ENCODE measurements at regions not wholly inside any gene's neighbourhood (a gene's known extent, or its start where the extent isn't known, plus 50 kb on each side); places are given as distances from the start of the nearest gene placed in this dataset.

DNA sequence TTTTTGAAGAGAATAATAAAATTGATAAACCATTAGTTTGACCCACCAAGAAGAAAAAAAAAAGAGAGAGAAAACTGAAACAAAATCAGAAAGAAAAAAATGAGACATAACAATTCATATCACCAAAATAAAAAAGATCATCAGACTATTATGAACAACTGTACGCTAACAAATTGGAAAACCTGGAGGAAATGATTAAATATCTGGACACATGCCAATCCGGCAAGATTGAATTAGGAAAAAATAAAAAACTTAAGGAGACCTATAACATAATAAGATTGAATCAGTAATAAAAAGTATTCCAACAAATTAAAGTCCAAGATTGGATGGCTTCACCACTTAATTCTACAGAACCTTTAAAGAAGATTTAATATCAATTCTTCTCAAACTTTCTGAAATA, 136.7 kb downstream of the CASP12 start:
- H3K9ac ChIP-seq (ENCODE audit: insufficient read depth, low read length): no peak overlapping the region
- no peaks in the 10 kb centered on the region for H3K79me2 ChIP-seq (ENCODE audit: control insufficient read depth, insufficient read depth, low read length)
- H3K4me3 ChIP-seq (replicated peaks in 1 of 4; ENCODE audit: control extremely low read depth in 1 of 4, insufficient read depth in 1 of 4, low read depth in 3 of 4, low read length in 4 of 4): no peak overlapping the region
- DNase-seq (ENCODE audit: low read depth in 2 of 2): no peak
- TF ChIP-seq EZH2 (IDR thresholded peaks at IDR 0.05; ENCODE audit: low read length, missing control alignments) (no peak), CTCF (conservative IDR thresholded peaks at IDR 0.05 in 1 of 2, IDR thresholded peaks at IDR 0.05 in 1 of 2; ENCODE audit: low read depth in 1 of 2, low read length in 2 of 2) (no peak)
- H2AFZ ChIP-seq (ENCODE audit: low read length): no peak overlapping the region
- H3K36me3 ChIP-seq (ENCODE audit: control insufficient read depth, insufficient read depth, low read length): no peaks in the 10 kb centered on the region
- no peak overlapping the region for H3K27ac ChIP-seq (ENCODE audit: insufficient read depth, low read length)
- H3K27me3 ChIP-seq (ENCODE audit: control insufficient read depth, insufficient read depth, low read length): no peaks in the 10 kb centered on the region
- no peaks in the 10 kb centered on the region for H4K20me1 ChIP-seq (ENCODE audit: control insufficient read depth, extremely low read depth, insufficient read depth, low read length)
- no peaks in the 10 kb centered on the region for H3K4me1 ChIP-seq (ENCODE audit: control insufficient read depth, extremely low read depth, insufficient read depth, low read length)
- no peak overlapping the region for H3K4me2 ChIP-seq (ENCODE audit: extremely low read depth, insufficient read depth, low read length)
- H3K9me3 ChIP-seq (ENCODE audit: control insufficient read depth, insufficient read depth, low read depth, low read length): no peaks in the 10 kb centered on the region

- Histone ChIP-seq H3K27me3 (ENCODE audit: control insufficient read depth, insufficient read depth, low read length) (no peaks in the 10 kb centered on the region), H3K27ac (ENCODE audit: insufficient read depth, low read length) (no peak overlapping the region), H3K79me2 (ENCODE audit: control insufficient read depth, insufficient read depth, low read length) (no peaks in the 10 kb centered on the region), H3K36me3 (ENCODE audit: control insufficient read depth, insufficient read depth, low read length) (no peaks in the 10 kb centered on the region), H3K4me1 (ENCODE audit: control insufficient read depth, extremely low read depth, insufficient read depth, low read length) (no peaks in the 10 kb centered on the region), H3K4me3 (replicated peaks in 1 of 4; ENCODE audit: control extremely low read depth in 1 of 4, insufficient read depth in 1 of 4, low read depth in 3 of 4, low read length in 4 of 4) (no peak overlapping the region), H4K20me1 (ENCODE audit: control insufficient read depth, extremely low read depth, insufficient read depth, low read length) (no peaks in the 10 kb centered on the region), H3K4me2 (ENCODE audit: extremely low read depth, insufficient read depth, low read length) (no peak overlapping the region), H3K9ac (ENCODE audit: insufficient read depth, low read length) (no peak overlapping the region), H2AFZ (ENCODE audit: low read length) (no peak overlapping the region), H3K9me3 (ENCODE audit: control insufficient read depth, insufficient read depth, low read depth, low read length) (no peaks in the 10 kb centered on the region)
- TF ChIP-seq CTCF (conservative IDR thresholded peaks at IDR 0.05 in 1 of 2, IDR thresholded peaks at IDR 0.05 in 1 of 2; ENCODE audit: low read depth in 1 of 2, low read length in 2 of 2): no peak
- TF ChIP-seq EZH2 (IDR thresholded peaks at IDR 0.05; ENCODE audit: low read length, missing control alignments): no peak
- no peak for DNase-seq (ENCODE audit: low read depth in 2 of 2)
These were observed 138.8 kb downstream of the CASP12 start for GRCh38 chr11:104759464-104759863.

GRCh38 chr11:104738918-104739317, 159.3 kb downstream of the CASP12 start:
- H3K4me1 ChIP-seq (ENCODE audit: control insufficient read depth, extremely low read depth, insufficient read depth, low read length): no peaks in the 10 kb centered on the region
- no peak overlapping the region for H3K9ac ChIP-seq (ENCODE audit: insufficient read depth, low read length)
- no peak overlapping the region for H3K27ac ChIP-seq (ENCODE audit: insufficient read depth, low read length)
- DNase-seq (ENCODE audit: low read depth in 2 of 2): no peak
- H3K4me2 ChIP-seq (ENCODE audit: extremely low read depth, insufficient read depth, low read length): no peak overlapping the region
- H2AFZ ChIP-seq (ENCODE audit: low read length): no peak overlapping the region
- no peak for TF ChIP-seq EZH2 (IDR thresholded peaks at IDR 0.05; ENCODE audit: low read length, missing control alignments)
- no peak for TF ChIP-seq CTCF (conservative IDR thresholded peaks at IDR 0.05 in 1 of 2, IDR thresholded peaks at IDR 0.05 in 1 of 2; ENCODE audit: low read depth in 1 of 2, low read length in 2 of 2)
- no peaks in the 10 kb centered on the region for H3K79me2 ChIP-seq (ENCODE audit: control insufficient read depth, insufficient read depth, low read length)
- no peaks in the 10 kb centered on the region for H3K27me3 ChIP-seq (ENCODE audit: control insufficient read depth, insufficient read depth, low read length)
- no peak overlapping the region for H3K4me3 ChIP-seq (replicated peaks in 1 of 4; ENCODE audit: control extremely low read depth in 1 of 4, insufficient read depth in 1 of 4, low read depth in 3 of 4, low read length in 4 of 4)
- no peaks in the 10 kb centered on the region for H3K9me3 ChIP-seq (ENCODE audit: control insufficient read depth, insufficient read depth, low read depth, low read length)
- H3K36me3 ChIP-seq (ENCODE audit: control insufficient read depth, insufficient read depth, low read length): no peaks in the 10 kb centered on the region
- no peaks in the 10 kb centered on the region for H4K20me1 ChIP-seq (ENCODE audit: control insufficient read depth, extremely low read depth, insufficient read depth, low read length)
